ENCODE measurements at regions not wholly inside any gene's neighbourhood (a gene's known extent, or its start where the extent isn't known, plus 50 kb on each side); places are given as distances from the start of the nearest gene placed in this dataset.
A peak's percentile ranks its signal among the peaks of the same experiment; 100 is the strongest.
"Not testable (repeated sequence)": the region's sequence is repeated elsewhere in the genome, so short reads cannot be mapped to it uniquely, and the experiment has no call there.

- TF ChIP-seq CTCF (conservative IDR thresholded peaks at IDR 0.05) (no peak), ZFX (IDR thresholded peaks at IDR 0.05) (no peak)
Observed at GRCh38 chr6:27830212-27830599, 82.0 kb downstream of the OR2B2 start.

DNA sequence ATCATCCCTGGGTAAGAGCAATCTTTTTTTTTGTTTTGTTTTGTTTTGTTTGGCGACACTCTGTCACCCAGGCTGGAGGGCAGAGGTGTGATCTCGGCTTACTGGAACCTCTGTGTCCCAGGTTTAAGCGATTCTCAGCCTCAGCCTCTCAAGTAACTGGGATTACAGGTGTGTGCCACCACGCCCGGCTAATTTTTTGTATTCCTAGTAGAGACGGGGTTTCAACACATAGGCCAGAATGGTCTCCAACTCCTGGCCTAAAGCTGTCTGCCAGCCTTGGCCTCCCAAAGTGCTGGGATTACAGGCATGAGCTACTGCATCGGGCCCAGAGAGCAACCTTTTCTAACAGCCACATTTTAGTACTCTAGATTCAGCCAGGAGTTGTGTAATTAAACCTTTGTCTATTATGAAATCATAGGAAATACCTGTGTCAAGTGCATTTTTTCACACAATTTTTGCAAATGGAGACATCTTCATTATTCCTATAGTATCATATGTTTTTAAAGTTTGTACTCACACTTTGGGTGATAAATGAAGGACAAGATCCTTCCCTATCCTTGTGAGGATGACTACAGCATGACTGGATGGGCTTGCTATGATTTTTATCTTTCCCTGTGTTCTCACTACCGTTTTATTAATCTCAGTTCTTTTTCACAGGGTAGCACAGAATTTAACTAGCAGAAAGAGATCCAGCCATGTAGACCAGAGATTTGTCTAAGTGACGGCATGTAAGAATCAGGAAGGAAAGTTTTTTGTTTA lies 82.6 kb downstream of the OR2B2 start:
- TF ChIP-seq CTCF (conservative IDR thresholded peaks at IDR 0.05) (no peak), ZFX (IDR thresholded peaks at IDR 0.05) (no peak)
- no peak overlapping the region for H3K27ac ChIP-seq

More at GRCh38 chr6:27830212-27830599, 82.0 kb downstream of the OR2B2 start:
- H3K27ac ChIP-seq: no peak overlapping the region

GRCh38 chr6:27827477-27827876 lies 84.7 kb downstream of the OR2B2 start:
- H3K27ac ChIP-seq: not testable (repeated sequence)

GRCh38 chr6:27826612-27826985 lies 85.6 kb downstream of the OR2B2 start:
- peak overlapping the region; percentile 33; the same call in 1 of the 2 replicates for H3K27ac ChIP-seq

DNA sequence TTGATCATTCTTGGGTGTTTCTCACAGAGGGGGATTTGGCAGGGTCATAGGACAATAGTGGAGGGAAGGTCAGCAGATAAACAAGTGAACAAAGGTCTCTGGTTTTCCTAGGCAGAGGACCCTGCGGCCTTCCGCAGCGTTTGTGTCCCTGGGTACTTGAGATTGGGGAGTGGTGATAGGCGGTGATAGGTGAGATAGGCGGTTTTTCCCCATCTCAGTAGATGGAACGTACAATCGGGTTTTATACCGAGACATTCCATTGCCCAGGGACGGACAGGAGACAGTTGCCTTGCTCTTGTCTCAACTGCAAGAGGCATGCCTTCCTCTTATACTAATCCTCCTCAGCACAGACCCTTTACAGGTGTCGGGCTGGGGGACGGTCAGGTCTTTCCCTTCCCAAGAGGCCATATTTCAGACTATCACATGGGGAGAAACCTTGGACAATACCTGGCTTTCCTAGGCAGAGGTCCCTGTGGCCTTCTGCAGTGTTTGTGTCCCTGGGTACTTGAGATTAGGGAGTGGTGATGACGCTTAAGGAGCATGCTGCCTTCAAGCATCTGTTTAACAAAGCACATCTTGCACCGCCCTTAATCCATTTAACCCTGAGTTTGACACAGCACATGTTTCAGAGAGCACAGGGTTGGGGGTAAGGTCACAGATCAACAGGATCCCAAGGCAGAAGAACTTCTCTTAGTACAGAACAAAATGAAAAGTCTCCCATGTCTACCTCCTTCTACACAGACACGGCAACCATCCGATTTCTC lies 86.2 kb downstream of the OR2B2 start:
- H3K27ac ChIP-seq: peak overlapping the region; percentile 33; the same call in 1 of the 2 replicates

- no peak for TF ChIP-seq CTCF (conservative IDR thresholded peaks at IDR 0.05)
- H3K27ac ChIP-seq: peak overlapping the region; percentile 99
Observed at GRCh38 chr6:27825025-27825793, 87.0 kb downstream of the OR2B2 start.

DNA sequence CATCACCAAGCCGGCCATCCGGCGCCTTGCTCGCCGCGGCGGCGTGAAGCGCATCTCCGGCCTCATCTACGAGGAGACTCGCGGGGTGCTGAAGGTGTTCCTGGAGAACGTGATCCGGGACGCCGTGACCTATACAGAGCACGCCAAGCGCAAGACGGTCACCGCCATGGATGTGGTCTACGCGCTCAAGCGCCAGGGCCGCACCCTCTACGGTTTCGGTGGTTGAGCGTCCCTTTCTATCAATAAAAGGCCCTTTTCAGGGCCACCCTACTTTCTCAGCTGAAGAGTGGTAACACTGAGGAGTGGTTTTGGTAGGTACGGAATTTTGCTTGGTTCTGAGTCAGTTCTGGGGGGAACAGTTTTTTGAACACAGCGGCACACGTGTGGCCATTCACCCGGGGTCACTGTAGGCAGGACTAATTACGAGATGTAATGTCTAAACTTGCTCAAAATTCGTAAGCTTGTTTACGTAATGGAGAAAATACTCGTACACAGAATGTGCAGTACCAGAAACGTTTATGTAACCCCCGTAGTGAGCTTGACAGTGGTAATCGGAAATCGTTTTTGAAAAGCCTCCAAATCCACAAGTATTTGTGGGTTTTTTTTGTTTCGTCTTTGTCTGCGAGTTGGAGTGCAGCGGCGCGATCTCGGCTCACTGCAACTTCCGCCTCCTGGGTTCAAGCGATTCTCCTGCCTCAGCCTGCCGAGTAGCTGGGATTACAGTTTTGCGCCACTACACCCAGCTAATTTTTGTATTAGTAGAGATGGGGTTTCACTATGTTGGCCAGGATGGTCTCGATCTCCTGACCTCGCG lies 87.8 kb downstream of the OR2B2 start:
- H3K27ac ChIP-seq: peak overlapping the region; percentile 99
- TF ChIP-seq ZFX (IDR thresholded peaks at IDR 0.05): peak; percentile 7; the same call in 1 of the 2 replicates

DNA sequence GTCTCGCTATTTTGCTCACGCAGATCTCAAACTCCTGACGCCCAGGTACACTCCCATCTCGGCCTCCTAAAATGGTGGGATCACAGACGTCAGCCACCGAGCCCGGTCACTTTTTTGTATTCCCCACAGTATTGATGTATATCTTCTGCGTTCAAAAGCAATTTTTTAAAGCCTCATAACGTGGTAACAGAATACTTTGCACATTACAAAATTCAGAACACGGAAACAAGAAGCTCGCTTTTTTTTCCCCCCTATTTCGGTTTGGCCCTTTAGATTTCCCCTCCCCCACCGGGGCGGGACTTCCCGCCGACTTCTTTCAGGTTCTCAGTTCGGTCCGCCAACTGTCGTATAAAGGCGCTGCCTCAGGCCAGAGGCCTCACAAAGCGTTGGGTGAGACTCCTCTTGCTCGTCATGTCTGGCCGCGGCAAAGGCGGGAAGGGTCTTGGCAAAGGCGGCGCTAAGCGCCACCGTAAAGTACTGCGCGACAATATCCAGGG lies 88.4 kb downstream of the OR2B2 start:
- peak overlapping the region; percentile 99 for H3K27ac ChIP-seq

DNA sequence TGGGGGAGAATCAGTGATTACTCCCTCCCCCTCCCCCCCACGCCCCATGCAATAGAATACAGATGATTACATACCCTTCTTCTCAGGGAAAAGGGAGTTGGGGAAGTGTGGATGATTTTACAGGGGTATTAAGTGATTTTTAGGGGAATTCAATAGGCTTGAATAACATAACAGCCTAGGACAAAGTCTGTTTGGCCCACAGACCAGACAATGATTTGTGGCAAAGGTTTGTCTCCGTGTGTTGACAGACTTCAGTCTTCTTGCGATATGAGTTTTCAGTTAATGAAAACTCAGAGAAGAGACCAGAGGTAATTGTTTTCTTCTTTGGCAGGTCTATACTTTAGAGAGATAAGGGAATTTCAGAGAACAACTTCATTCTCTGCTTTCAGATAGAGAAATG lies 95.3 kb downstream of the OR2B2 start:
- no peak for TF ChIP-seq CTCF (conservative IDR thresholded peaks at IDR 0.05)
- TF ChIP-seq ZFX (IDR thresholded peaks at IDR 0.05): no peak
- H3K27ac ChIP-seq: no peak overlapping the region
